Superior temporal gyrus (tissue), 1 donor: ENCODE measurements at regions not wholly inside any gene's neighbourhood (a gene's known extent, or its start where the extent isn't known, plus 50 kb on each side); places are given as distances from the start of the nearest gene placed in this dataset.

Experiments
- DNase-seq: peaks from one replicate; pipeline ENCODE4 v3.0.0-alpha.2; 2016; ENCODE audit errors: extremely low spot score

- no peak for DNase-seq
Measured at GRCh38 chr7:40937879-40938278, 765.0 kb downstream of the INHBA start.

DNA sequence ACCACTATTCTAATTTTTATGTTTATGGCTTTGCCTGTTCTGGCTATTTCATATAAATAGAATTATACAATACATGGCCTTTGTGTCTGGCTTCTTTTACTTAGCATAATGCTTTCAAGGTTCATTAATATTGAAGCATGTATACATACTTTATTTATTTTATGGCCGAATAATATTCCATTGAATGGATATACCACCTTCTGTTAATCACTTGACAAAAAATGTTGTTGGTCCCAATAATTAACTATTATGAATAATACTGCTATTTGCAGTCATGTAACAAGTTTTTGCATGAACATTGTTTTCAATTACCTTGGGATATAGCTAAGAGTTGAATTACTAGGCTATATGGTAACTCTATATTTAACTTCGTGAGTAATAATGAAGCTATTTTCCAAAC is 767.5 kb downstream of the INHBA start:
- no peak for DNase-seq

DNA sequence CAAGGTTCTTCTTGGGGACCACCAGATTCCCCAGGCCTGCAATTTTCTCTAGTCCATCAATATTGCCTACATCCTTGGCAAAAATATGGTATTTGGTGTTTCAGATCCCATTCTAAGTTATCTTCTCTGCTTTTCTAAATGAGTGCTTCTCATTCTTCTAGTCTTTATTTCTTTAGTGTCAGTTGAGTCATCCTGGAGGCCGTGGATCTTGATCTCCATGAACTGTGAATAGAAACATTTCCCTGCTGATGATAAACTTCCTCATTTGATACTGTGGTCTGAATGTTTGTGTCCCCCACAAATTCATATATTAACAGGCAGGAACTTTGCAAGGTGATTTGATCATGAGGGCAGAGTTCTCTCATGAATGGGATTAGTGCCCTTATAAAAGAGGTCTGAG is 779.3 kb downstream of the INHBA start:
- no peak for DNase-seq

DNA sequence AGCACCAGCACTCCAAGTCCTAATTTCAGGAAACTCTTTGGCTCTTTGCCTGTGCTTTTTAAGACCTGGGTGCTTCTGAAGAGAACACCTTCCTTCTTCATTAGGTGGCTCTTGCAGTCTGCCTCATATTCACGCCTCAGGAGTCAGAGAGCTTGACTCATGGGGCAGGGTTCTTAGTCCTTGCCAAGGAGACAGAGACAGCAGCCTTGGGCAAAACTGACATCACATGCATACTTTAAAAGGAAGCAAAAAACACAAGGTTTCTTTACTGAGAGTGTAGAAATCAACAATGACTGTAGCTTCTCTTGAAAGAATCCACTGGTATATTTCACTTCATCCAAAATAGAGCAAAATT is 780.6 kb downstream of the INHBA start:
- no peak for DNase-seq

DNA sequence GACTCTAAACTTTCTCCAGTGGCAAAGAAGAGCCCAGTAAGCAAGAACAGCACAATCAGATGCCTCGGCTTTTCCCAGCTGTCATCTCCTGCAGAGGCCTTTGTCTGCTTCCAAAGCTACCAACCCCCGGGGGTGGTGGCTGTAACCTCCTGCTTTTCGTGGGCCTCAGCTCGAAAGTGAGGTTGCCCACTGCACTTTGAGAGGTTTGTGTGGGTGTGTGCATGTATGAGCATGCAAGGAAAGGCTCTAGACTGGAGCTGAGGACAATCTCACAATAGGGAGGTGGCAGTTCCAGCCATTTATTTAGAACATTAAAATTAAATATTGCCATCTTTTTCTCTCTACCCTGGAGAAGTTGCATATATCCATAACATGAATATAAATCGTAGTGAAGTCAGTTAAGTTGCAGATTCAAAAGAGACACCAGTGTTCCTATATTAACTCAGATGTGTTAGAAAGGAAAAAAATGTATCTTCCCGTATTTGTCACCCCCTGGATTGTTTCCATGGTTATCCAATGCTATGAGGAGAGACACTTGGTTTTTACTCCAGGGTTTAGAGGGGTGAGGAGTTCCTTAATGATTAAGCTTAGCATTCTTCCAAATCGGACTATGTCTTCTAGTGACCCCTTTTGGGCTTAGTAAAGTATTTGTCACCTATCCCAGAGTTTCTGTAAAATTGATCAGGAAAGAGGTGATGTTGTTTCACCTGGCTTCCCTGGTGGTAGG is 781.1 kb downstream of the INHBA start:
- DNase-seq: no peak

- DNase-seq: no peak
Measured at GRCh38 chr7:40918701-40919271, 784.0 kb downstream of the SUGCT start.

GRCh38 chr7:40916813-40917212 is 782.0 kb downstream of the SUGCT start:
- DNase-seq: no peak

DNA sequence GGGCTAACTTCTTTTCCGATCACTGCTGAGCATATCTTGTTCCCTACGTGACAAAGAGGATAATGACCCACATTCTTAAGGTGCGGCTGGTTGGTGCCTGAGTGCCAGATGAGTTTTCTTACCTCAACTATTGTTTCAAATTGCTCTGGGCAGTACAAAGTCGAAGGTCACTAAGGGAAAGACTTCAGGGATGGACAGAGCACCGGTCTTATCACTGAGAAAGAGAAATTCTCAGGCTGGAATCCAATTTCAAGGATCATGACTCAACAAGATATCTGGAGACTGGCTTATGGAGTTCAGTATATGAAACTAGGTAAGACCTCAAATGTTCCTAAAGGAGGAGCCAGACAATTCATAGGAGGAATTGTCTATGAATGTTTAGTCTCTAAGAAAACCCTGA is 780.3 kb downstream of the SUGCT start:
- no peak for DNase-seq
